HepG2 (cell line): ENCODE measurements at regions not wholly inside any gene's neighbourhood (a gene's known extent, or its start where the extent isn't known, plus 50 kb on each side); places are given as distances from the start of the nearest gene placed in this dataset.

Source experiments
- ATAC-seq: fragments of 200-7000 bp; cut with Tn5 transposase; 3 replicates; pipeline ENCODE4 v1.9.1; 2020; ENCODE audit warnings: mild to moderate bottlenecking, moderate library complexity
- BruUV-seq: library from RNA; stranded (reverse); fragments of 400-500 nt; replicated peaks from 2 replicates; lab custom pipeline; 2021; lab: Mats Ljungman, UMichigan
- CTCF ChIA-PET: fragments of 300-600 bp; formaldehyde crosslinking; extraction: SDS; loops from one replicate; lab custom pipeline; 2021; ENCODE audit warnings: low total read pairs, inconsistent platforms, low intra/inter-chr PET ratio; lab: Yijun Ruan, JAX
- POLR2A ChIA-PET: fragments of 350-600 bp; sonication (Branson Sonifier 250); formaldehyde crosslinking; loops from one replicate; lab custom pipeline; 2020; ENCODE audit warnings: antibody characterized with exemption, inconsistent platforms; lab: Yijun Ruan, JAX
- DNase-seq: peaks from one replicate; pipeline ENCODE4 v3.0.0-alpha.2; 2015; ENCODE audit warnings: low spot score
- FAIRE-seq: peaks from 3 replicates; lab custom pipeline; 2011; peaks lifted over from hg19 to GRCh38; lab: Jason Lieb, UNC
- H2AFZ ChIP-seq: one replicate; pipeline ENCODE4 v1.6.1; 2011; ENCODE audit warnings: low read length, inconsistent platforms
- H3K27ac ChIP-seq: fragments of 300-600 bp; 3 replicates; pipeline ENCODE4 v1.8.0; 2011; ENCODE audit warnings: mixed run types, mild to moderate bottlenecking, mixed read lengths, low read length, inconsistent platforms; ENCODE audit not compliant: insufficient read depth; ENCODE audit errors: extremely low read length
- H3K27me3 ChIP-seq, 2 experiments: fragments of 200-600 bp in 1 of 2; 2 replicates in 1 of 2; 3 replicates in 1 of 2; pipeline versions ENCODE4 v1.6.0 to v1.8.0; 2011; ENCODE audit warnings: low read length in 2 of 2, mild to moderate bottlenecking in 2 of 2, moderate library complexity in 2 of 2, inconsistent platforms in 1 of 2; ENCODE audit not compliant: insufficient read depth in 2 of 2, control insufficient read depth in 1 of 2
- H3K36me3 ChIP-seq, 2 experiments: fragments of 200-600 bp in 1 of 2; replicated peaks in 1 of 2; 2 replicates in 1 of 2; 3 replicates in 1 of 2; pipeline versions ENCODE4 v1.5.1 to v1.8.0; 2011; ENCODE audit warnings: low read length in 2 of 2, inconsistent platforms in 1 of 2; ENCODE audit not compliant: insufficient read depth in 2 of 2, control insufficient read depth in 1 of 2
- H3K4me1 ChIP-seq: 2 replicates; pipeline ENCODE4 v1.5.1; 2012; ENCODE audit warnings: low read length, inconsistent platforms; ENCODE audit not compliant: insufficient read depth
- H3K4me2 ChIP-seq: 2 replicates; pipeline ENCODE4 v1.6.0; 2011; ENCODE audit warnings: low read depth, low read length, inconsistent platforms
- H3K4me3 ChIP-seq, 3 experiments: fragments of 200-600 bp in 1 of 3; sonication (generic), shearing (Covaris generic) in 1 of 3; replicated peaks in 1 of 3; 2 replicates each; pipeline ENCODE4 v1.5.1; 2011 to 2016; ENCODE audit warnings: low read length in 3 of 3, inconsistent platforms in 2 of 3, low read depth in 2 of 3, mild to moderate bottlenecking in 2 of 3, control low read depth in 1 of 3, mixed read lengths in 1 of 3; ENCODE audit not compliant: insufficient read depth in 1 of 3
- H3K79me2 ChIP-seq: one replicate; pipeline ENCODE4 v1.6.1; 2011; ENCODE audit warnings: low read length, inconsistent platforms; ENCODE audit not compliant: insufficient read depth
- H3K9ac ChIP-seq: 2 replicates; pipeline ENCODE4 v1.6.0; 2011; ENCODE audit warnings: mild to moderate bottlenecking, low read depth, low read length, inconsistent platforms; ENCODE audit not compliant: insufficient read depth
- H3K9me3 ChIP-seq: 2 replicates; pipeline ENCODE4 v1.5.1; 2012; ENCODE audit warnings: mild to moderate bottlenecking, low read length
- H4K20me1 ChIP-seq: 2 replicates; pipeline ENCODE4 v1.6.0; 2011; ENCODE audit warnings: inconsistent platforms, mild to moderate bottlenecking, low read length, moderate library complexity; ENCODE audit not compliant: insufficient read depth
- JUN ChIP-seq: sonication (generic); formaldehyde crosslinking; IDR thresholded peaks from 2 replicates; pipeline ENCODE4 v1.4.0; 2020; ENCODE audit warnings: mild to moderate bottlenecking, missing genetic modification reagents
- KDM3A ChIP-seq: IDR thresholded peaks from 2 replicates; pipeline ENCODE4 v1.6.1; 2018; ENCODE audit warnings: low read depth, missing compliant biosample characterization
- NR2C2 ChIP-seq: sonication (generic); formaldehyde crosslinking; IDR thresholded peaks from 2 replicates; pipeline ENCODE4 v1.4.0; 2020; ENCODE audit warnings: missing genetic modification reagents, mild to moderate bottlenecking, moderate library complexity, borderline replicate concordance
- SMAD9 ChIP-seq: sonication (generic); formaldehyde crosslinking; IDR thresholded peaks from 2 replicates; pipeline ENCODE4 v1.5.1; 2020; ENCODE audit warnings: mild to moderate bottlenecking, missing genetic modification reagents
- SMARCE1 ChIP-seq: fragments of 450-650 bp; IDR thresholded peaks from 2 replicates; pipeline ENCODE4 v1.6.1; 2017; ENCODE audit warnings: borderline replicate concordance
- SSRP1 ChIP-seq: IDR thresholded peaks from 2 replicates; pipeline ENCODE4 v1.6.1; 2016; ENCODE audit warnings: control low read depth
- SYNCRIP ChIP-seq: fragments of 200-400 bp; formaldehyde crosslinking; IDR thresholded peaks from 2 replicates; pipeline ENCODE4 v1.6.1; 2018; ENCODE audit warnings: mild to moderate bottlenecking, low read depth, low read length; ENCODE audit not compliant: insufficient read depth
- ZFP37 ChIP-seq: sonication (generic); formaldehyde crosslinking; IDR thresholded peaks from 2 replicates; pipeline ENCODE4 v1.4.0; 2020; ENCODE audit warnings: missing genetic modification reagents, borderline replicate concordance
- ZNF253 ChIP-seq: sonication (generic); formaldehyde crosslinking; IDR thresholded peaks from 2 replicates; pipeline ENCODE4 v1.8.0; 2022; ENCODE audit warnings: mild to moderate bottlenecking, missing genetic modification reagents, borderline replicate concordance
- ZNF367 ChIP-seq: sonication (generic); formaldehyde crosslinking; IDR thresholded peaks from 2 replicates; pipeline ENCODE4 v1.4.0; 2020; ENCODE audit warnings: missing genetic modification reagents, borderline replicate concordance
- ZNF549 ChIP-seq: sonication (generic); formaldehyde crosslinking; IDR thresholded peaks from 2 replicates; pipeline ENCODE4 v1.5.0; 2020; ENCODE audit warnings: missing genetic modification reagents
- ZNF557 ChIP-seq: sonication (generic); formaldehyde crosslinking; IDR thresholded peaks from 2 replicates; pipeline ENCODE4 v1.4.0; 2020; ENCODE audit warnings: missing genetic modification reagents
- ZNF562 ChIP-seq: sonication (generic); formaldehyde crosslinking; IDR thresholded peaks from 2 replicates; pipeline ENCODE4 v1.8.0; 2022; ENCODE audit warnings: missing genetic modification reagents, borderline replicate concordance
- ZNF678 ChIP-seq: sonication (generic); formaldehyde crosslinking; IDR thresholded peaks from 2 replicates; pipeline ENCODE4 v1.4.0; 2020; ENCODE audit warnings: mild to moderate bottlenecking, missing genetic modification reagents
- ZNF713 ChIP-seq: sonication (generic); formaldehyde crosslinking; IDR thresholded peaks from 2 replicates; pipeline ENCODE4 v1.4.0; 2020; ENCODE audit warnings: mild to moderate bottlenecking, missing genetic modification reagents
- ZNF761 ChIP-seq: sonication (generic); formaldehyde crosslinking; conservative IDR thresholded peaks from 2 replicates; pipeline ENCODE4 v1.4.0; 2020; ENCODE audit warnings: mild to moderate bottlenecking, missing genetic modification reagents
- ZZZ3 ChIP-seq: sonication (generic); formaldehyde crosslinking; IDR thresholded peaks from 2 replicates; pipeline ENCODE4 v1.4.0; 2020; ENCODE audit warnings: missing genetic modification reagents, mild to moderate bottlenecking, borderline replicate concordance
- WGBS: methylation state at CpG from one replicate; pipeline ENCODE4 v1.1.6; 2017; ENCODE audit warnings: low lambda C conversion rate; 5-methylcytosine and 5-hydroxymethylcytosine counted together
- in situ Hi-C: cut with HindIII; loops from 2 replicates; pipeline ENCODE4 v1.10.0; 2017; ENCODE audit warnings: low pct_unique_long_range_greater_than_20kb; ENCODE audit not compliant: extremely low pct_ligation_motif_present
- intact Hi-C: fragments of 100-400 bp; cut with micrococcal nuclease; formaldehyde crosslinking; loops from one replicate; pipeline ENCODE4 v1.10.0; 2022; ENCODE audit not compliant: unreplicated experiment
- TF ChIP-seq, protein P1 (sequence below): sonication (generic); formaldehyde crosslinking; IDR thresholded peaks from 2 replicates; pipeline ENCODE4 v1.5.1; 2020; ENCODE audit warnings: missing genetic modification reagents, mild to moderate bottlenecking, borderline replicate concordance
- TF ChIP-seq, protein P2 (sequence below): sonication (generic); formaldehyde crosslinking; IDR thresholded peaks from 2 replicates; pipeline ENCODE4 v1.4.0; 2020; ENCODE audit warnings: mild to moderate bottlenecking, missing genetic modification reagents
- TF ChIP-seq, protein P3 (sequence below), 2 experiments: fragments of 450-650 bp in 1 of 2; sonication (generic) in 1 of 2; formaldehyde crosslinking; IDR thresholded peaks; 2 replicates each; pipeline versions ENCODE4 v1.5.0 to v1.8.0; 2020 to 2022; ENCODE audit warnings: mild to moderate bottlenecking in 1 of 2, missing genetic modification reagents in 1 of 2

DNA sequence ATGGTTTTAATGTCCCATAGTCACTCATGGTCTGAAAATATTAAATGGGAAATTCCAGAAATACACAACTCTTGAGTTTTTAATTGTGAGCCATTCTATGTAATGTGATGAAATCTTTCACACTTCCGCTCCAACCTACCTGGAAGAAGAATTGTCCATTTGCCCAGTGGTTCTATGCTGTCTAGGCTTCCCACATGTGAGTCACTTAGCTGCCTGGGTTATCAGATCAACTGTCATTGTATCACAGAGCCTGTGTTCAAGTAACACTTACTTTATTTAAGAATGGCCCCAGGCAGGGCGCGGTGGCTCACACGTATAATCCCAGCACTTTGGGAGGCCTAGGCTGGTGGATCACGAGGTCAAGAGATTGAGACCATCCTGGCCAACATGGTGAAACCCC, 1450.5 kb downstream of the EFNB2 start (continued):
- TF ChIP-seq, protein P1, sequence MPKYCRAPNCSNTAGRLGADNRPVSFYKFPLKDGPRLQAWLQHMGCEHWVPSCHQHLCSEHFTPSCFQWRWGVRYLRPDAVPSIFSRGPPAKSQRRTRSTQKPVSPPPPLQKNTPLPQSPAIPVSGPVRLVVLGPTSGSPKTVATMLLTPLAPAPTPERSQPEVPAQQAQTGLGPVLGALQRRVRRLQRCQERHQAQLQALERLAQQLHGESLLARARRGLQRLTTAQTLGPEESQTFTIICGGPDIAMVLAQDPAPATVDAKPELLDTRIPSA (CRISPR knock-in tag) = no peak
- TF ChIP-seq ZNF557 = no peak
- TF ChIP-seq SMAD9 (CRISPR knock-in tag) = no peak
- TF ChIP-seq ZNF367 (CRISPR knock-in tag) = no peak

DNA sequence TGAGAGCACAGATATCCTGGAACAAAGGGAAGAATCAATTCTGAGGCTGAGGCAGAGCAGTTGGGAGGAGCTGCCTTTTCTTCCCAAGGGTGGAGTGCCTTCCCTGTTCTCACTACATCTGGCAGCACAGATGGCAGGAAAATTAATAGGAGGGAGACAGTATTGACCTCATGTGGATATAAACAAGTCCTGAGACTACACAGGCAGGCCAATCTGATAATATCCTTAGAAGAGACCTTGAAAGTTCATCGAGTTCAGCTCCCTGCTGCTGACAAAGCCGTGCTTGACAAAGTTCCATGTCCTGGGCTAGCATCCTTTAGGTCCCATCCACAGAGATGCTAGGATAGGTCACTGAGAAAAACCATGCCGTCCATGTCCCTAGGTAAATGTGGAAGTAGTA, 1451.5 kb downstream of the EFNB2 start:
- intact Hi-C loops (no loop called here), in situ Hi-C loops (no loop called here)
- TF ChIP-seq ZNF713 (CRISPR knock-in tag) (no peak), ZNF761 (CRISPR knock-in tag) (no peak), ZNF253 (CRISPR knock-in tag) (no peak), SYNCRIP (no peak), SMARCE1 (no peak), ZFP37 (CRISPR knock-in tag) (no peak), ZZZ3 (CRISPR knock-in tag) (no peak), SSRP1 (CRISPR knock-in tag) (no peak), ZNF549 (CRISPR knock-in tag) (no peak), ZNF562 (CRISPR knock-in tag) (no peak), NR2C2 (CRISPR knock-in tag) (no peak), KDM3A (CRISPR knock-in tag) (no peak), JUN (CRISPR knock-in tag) (no peak), ZNF678 (no peak)
- TF ChIP-seq, protein P2, sequence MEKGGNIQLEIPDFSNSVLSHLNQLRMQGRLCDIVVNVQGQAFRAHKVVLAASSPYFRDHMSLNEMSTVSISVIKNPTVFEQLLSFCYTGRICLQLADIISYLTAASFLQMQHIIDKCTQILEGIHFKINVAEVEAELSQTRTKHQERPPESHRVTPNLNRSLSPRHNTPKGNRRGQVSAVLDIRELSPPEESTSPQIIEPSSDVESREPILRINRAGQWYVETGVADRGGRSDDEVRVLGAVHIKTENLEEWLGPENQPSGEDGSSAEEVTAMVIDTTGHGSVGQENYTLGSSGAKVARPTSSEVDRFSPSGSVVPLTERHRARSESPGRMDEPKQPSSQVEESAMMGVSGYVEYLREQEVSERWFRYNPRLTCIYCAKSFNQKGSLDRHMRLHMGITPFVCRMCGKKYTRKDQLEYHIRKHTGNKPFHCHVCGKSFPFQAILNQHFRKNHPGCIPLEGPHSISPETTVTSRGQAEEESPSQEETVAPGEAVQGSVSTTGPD (CRISPR knock-in tag) = no peak
- TF ChIP-seq, protein P3, sequence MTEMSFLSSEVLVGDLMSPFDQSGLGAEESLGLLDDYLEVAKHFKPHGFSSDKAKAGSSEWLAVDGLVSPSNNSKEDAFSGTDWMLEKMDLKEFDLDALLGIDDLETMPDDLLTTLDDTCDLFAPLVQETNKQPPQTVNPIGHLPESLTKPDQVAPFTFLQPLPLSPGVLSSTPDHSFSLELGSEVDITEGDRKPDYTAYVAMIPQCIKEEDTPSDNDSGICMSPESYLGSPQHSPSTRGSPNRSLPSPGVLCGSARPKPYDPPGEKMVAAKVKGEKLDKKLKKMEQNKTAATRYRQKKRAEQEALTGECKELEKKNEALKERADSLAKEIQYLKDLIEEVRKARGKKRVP (CRISPR knock-in tag; IDR thresholded peaks at IDR 0.05) = no peak
- Histone ChIP-seq H4K20me1 (no peaks in the 10 kb centered on the region), H3K4me1 (no peaks in the 10 kb centered on the region), H2AFZ (no peak overlapping the region), H3K9me3 (peaks cover 19% of the 10 kb centered on the region), H3K27me3 (no peaks in the 10 kb centered on the region), H3K27ac (no peak overlapping the region), H3K36me3 (no peaks in the 10 kb centered on the region), H3K79me2 (no peaks in the 10 kb centered on the region), H3K9ac (no peak overlapping the region), H3K4me3 (no peak overlapping the region), H3K4me2 (no peak overlapping the region)
- no peak for DNase-seq
- ATAC-seq = no peak
- 0% methylated on average over 3 of the region's 3 CpGs for WGBS
- CTCF ChIA-PET = no interaction called here
- POLR2A ChIA-PET = no interaction called here
- FAIRE-seq = no peak
- no TSS peak for BruUV-seq
